C4-2B (cell line): ENCODE measurements at regions not wholly inside any gene's neighbourhood (a gene's known extent, or its start where the extent isn't known, plus 50 kb on each side); places are given as distances from the start of the nearest gene placed in this dataset.

ENCODE experiments used
- H3K27ac ChIP-seq: fragments of 450-650 bp; 2 replicates; pipeline ENCODE4 v1.5.1; 2017
- CTCF ChIP-seq: fragments of 450-650 bp; conservative IDR thresholded peaks from 2 replicates; pipeline ENCODE4 v1.5.1; 2017; ENCODE audit warnings: mild to moderate bottlenecking
- ZFX ChIP-seq: fragments of 450-650 bp; IDR thresholded peaks from 2 replicates; pipeline ENCODE4 v1.6.1; 2017

- TF ChIP-seq ZFX (no peak), CTCF (no peak)
- H3K27ac ChIP-seq = no peak overlapping the region
Measured at GRCh38 chr1:233734456-233734855, 120.5 kb downstream of the KCNK1 start.

GRCh38 chr1:233735331-233735730 lies 121.4 kb downstream of the KCNK1 start:
- peak overlapping the region; percentile 32; the same call in 1 of the 2 replicates for H3K27ac ChIP-seq
- TF ChIP-seq ZFX = no peak
- TF ChIP-seq CTCF = no peak

- no peak for TF ChIP-seq CTCF
- TF ChIP-seq ZFX = no peak
- H3K27ac ChIP-seq = peak overlapping the region; percentile 32; the same call in 1 of the 2 replicates
Measured at GRCh38 chr1:233735847-233736246, 121.9 kb downstream of the KCNK1 start.

GRCh38 chr1:233737341-233737740 lies 123.4 kb downstream of the KCNK1 start:
- no peak for TF ChIP-seq ZFX
- no peak overlapping the region for H3K27ac ChIP-seq

GRCh38 chr1:233738396-233738795 lies 124.5 kb downstream of the KCNK1 start:
- TF ChIP-seq CTCF (no peak), ZFX (no peak)
- H3K27ac ChIP-seq = no peak overlapping the region

GRCh38 chr1:233738850-233739249 lies 124.9 kb downstream of the KCNK1 start:
- no peak for TF ChIP-seq ZFX
- TF ChIP-seq CTCF = no peak
- H3K27ac ChIP-seq = no peak overlapping the region

GRCh38 chr1:233744779-233745513 lies 131.0 kb downstream of the KCNK1 start:
- TF ChIP-seq ZFX (no peak), CTCF (no peak)

GRCh38 chr1:233750139-233750538 lies 136.2 kb downstream of the KCNK1 start:
- TF ChIP-seq ZFX = no peak
- TF ChIP-seq CTCF = no peak
- H3K27ac ChIP-seq = no peak overlapping the region

More at GRCh38 chr1:233744779-233745513, 131.0 kb downstream of the KCNK1 start:
- no peak overlapping the region for H3K27ac ChIP-seq
